NB4 (cell line): ENCODE measurements at regions not wholly inside any gene's neighbourhood (a gene's known extent, or its start where the extent isn't known, plus 50 kb on each side); places are given as distances from the start of the nearest gene placed in this dataset.

Source experiments
- CTCF ChIP-seq: IDR thresholded peaks from one replicate; pipeline ENCODE4 v1.5.1; 2012; ENCODE audit warnings: low read depth, low read length
- MAX ChIP-seq: IDR thresholded peaks from 2 replicates; pipeline ENCODE4 v1.6.1; 2011; ENCODE audit warnings: low read depth, low read length
- MYC ChIP-seq: IDR thresholded peaks from 2 replicates; pipeline ENCODE4 v1.6.1; 2011; ENCODE audit warnings: low read depth, low read length
- POLR2A ChIP-seq: IDR thresholded peaks from 2 replicates; pipeline ENCODE4 v1.6.1; 2011; ENCODE audit warnings: mild to moderate bottlenecking; ENCODE audit not compliant: insufficient read length; ENCODE audit errors: extremely low read depth

- TF ChIP-seq CTCF, result no peak
- TF ChIP-seq POLR2A, result no peak
- no peak for TF ChIP-seq MAX
- no peak for TF ChIP-seq MYC
Measured at GRCh38 chr3:176362191-176362731, 835.0 kb downstream of the TBL1XR1 start.
